VCaP (cell line): ENCODE measurements at regions not wholly inside any gene's neighbourhood (a gene's known extent, or its start where the extent isn't known, plus 50 kb on each side); places are given as distances from the start of the nearest gene placed in this dataset.
A peak's percentile ranks its signal among the peaks of the same experiment; 100 is the strongest.

Experiments
- H3K27ac ChIP-seq: fragments of 450-650 bp; 2 replicates; pipeline ENCODE4 v1.5.1; 2017
- CTCF ChIP-seq: fragments of 450-650 bp; conservative IDR thresholded peaks from 2 replicates; pipeline ENCODE4 v1.5.1; 2017; ENCODE audit warnings: mild to moderate bottlenecking, moderate library complexity

GRCh38 chr6:140401761-140402160, 1027.3 kb upstream of the CITED2 start:
- TF ChIP-seq CTCF = no peak
- no peak overlapping the region for H3K27ac ChIP-seq

GRCh38 chr6:140398076-140398475, 1023.6 kb upstream of the CITED2 start:
- TF ChIP-seq CTCF = no peak
- no peak overlapping the region for H3K27ac ChIP-seq

- no peak for TF ChIP-seq CTCF
- no peak overlapping the region for H3K27ac ChIP-seq
Observed at GRCh38 chr6:140397106-140397505, 1022.7 kb upstream of the CITED2 start.

- TF ChIP-seq CTCF = no peak
- peak overlapping the region; percentile 55 for H3K27ac ChIP-seq
Observed at GRCh38 chr6:140393665-140394540, 1019.5 kb upstream of the CITED2 start.

GRCh38 chr6:140388815-140389214, 1014.4 kb upstream of the CITED2 start:
- no peak overlapping the region for H3K27ac ChIP-seq
- TF ChIP-seq CTCF = no peak

- H3K27ac ChIP-seq = no peak overlapping the region
- no peak for TF ChIP-seq CTCF
Observed at GRCh38 chr6:140388192-140388802, 1013.8 kb upstream of the CITED2 start.

- no peak for TF ChIP-seq CTCF
- H3K27ac ChIP-seq = no peak overlapping the region
Observed at GRCh38 chr6:140385679-140386078, 1011.2 kb upstream of the CITED2 start.
